Myocyte (in vitro differentiated cells): ENCODE measurements at regions not wholly inside any gene's neighbourhood (a gene's known extent, or its start where the extent isn't known, plus 50 kb on each side); places are given as distances from the start of the nearest gene placed in this dataset.
A peak's percentile ranks its signal among the peaks of the same experiment; 100 is the strongest.
"Not testable (repeated sequence)": the region's sequence is repeated elsewhere in the genome, so short reads cannot be mapped to it uniquely, and the experiment has no call there.

Source experiments
- DNase-seq: peaks from one replicate; pipeline ENCODE4 v3.0.0-alpha.2; 2012; ENCODE audit warnings: low read depth

DNA sequence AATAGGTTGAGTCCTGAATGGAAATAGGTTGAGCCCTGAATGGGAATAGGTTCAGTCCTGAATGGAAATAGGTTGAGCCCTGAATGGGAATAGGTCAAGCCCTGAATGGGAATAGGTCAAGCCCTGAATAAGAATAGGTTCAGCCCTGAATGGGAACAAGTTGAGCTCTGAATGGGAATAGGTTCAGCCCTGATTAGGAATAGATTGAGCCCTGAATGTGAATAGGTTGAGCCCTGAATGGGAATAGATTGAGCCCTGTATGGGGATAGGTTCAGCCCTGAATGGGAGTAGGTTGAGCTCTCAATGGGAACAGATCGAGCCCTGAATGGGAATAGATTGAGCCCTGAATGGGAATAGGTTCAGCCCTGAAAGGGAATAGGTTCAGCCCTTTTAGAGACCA, 590.8 kb upstream of the ADAMTS16 start:
- DNase-seq: no peak

DNA sequence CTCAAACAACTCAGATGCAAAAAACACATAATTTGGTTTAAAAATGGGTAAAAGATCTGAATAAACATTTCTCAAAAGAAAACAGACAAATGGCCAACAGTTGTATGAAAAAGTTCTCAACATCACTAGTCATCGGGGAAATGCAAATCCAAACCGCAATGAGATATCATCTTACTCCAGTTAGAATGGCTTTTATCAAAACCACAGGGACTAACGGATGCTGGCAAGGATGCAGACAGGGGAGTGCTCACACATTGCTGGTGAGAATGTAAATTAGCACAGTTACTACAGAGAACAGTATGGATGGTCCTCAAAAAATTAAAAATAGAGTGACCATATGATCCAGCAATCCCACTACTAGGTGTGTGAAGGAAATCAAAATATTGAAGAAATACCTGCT, 589.1 kb upstream of the ADAMTS16 start:
- DNase-seq: peak; percentile 44

DNA sequence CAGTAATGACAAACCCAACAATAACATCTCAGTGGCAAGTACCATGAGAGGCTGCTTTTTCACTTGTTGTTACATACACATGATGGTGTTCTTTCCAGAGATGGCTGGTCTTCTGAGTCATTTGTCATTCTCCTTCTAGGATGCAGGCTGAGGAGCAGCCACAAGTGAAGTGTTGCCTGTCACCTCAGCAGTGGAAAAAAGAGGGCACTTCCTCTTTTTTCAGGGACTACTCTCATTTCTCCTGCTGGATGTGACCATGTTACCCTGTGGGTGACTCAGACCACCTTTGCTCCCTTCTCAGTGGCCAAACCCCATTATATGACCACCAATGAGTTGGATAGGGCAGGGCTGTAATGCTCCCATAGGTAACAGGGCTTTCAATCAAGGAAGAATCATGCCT, 587.0 kb upstream of the ADAMTS16 start:
- no peak for DNase-seq

DNA sequence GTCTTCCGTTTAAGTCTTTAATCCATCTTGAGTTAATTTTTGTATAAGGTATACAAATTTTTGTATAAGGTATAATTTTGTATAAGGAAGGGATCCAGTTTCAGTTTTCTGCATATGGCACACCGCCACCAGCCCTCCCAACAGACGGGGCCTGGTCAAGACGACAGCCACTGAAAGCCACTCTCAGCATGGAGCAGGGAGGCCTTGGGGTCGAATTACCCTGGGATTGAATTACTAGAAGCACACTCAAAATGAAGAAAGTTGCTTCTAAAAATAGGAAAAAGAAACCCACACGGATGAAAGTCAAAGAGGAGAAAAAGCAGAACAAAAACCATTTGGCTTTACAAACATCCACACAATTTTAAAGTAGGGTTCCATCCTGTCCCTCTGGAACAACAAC, 586.2 kb upstream of the ADAMTS16 start:
- DNase-seq: peak; percentile 38

DNA sequence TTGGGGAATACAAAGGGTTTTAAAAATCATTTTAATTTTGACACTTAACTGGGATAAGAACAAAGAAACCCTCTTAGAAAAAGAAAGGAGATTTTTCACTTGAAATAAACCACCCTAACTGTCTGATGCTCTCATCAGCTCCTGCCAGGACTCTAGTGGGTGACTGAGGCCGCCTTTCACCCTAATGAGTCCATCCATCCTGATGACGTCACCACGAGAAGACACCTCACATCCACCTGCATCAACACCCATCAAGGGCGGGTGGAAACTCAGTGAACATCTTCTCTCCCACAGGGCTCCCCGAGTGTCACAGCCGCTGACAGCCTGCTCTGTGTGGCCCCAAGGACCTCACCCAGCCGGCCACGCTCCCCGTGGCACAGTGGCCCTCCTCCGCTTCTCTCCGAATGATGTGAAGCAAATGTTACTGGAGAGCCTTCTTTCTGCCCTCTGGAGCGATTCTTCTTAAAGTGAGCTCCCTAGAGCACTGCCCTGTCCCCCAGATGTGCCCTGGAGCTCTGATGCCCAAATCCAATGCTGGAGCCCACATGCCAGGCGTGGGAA, 584.3 kb upstream of the ADAMTS16 start:
- DNase-seq: no peak

DNA sequence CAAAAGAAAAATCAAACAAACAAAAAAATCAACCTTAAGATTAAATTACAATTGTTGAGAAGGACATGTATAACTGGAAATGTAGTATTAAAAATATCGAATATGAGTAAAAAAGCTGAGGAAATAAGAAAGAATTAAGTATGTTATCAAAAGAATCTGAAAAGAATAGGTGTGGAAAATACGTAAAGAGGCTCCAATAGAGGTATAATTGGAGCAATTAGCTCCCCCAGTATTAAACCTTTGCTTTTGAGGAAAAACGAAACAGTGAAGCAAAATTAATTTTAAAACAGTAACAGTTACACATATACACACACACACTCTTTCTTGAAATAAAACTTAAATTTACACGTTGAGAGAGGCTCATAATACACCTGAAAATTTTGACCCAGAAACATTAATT, 578.7 kb upstream of the ADAMTS16 start:
- no peak for DNase-seq

DNA sequence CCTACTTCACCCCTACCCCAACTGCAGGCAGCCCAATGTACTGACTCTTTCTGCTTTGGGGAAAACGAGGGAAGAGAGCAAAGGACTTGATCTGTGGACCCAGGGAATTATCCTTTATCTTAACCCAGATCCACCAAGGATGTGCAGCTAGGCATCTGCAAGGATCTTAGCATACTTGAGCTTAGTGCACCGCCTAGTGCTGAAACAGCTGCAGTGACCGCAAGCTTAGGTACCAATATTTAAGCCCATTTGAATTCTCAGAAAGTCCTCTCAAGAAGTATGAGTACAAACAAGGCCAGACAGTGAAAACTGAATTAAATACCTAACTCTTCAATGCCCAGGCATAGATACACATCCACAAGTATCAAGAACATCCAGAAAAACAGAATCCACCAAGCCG, 576.7 kb upstream of the ADAMTS16 start:
- DNase-seq: peak; percentile 11

DNA sequence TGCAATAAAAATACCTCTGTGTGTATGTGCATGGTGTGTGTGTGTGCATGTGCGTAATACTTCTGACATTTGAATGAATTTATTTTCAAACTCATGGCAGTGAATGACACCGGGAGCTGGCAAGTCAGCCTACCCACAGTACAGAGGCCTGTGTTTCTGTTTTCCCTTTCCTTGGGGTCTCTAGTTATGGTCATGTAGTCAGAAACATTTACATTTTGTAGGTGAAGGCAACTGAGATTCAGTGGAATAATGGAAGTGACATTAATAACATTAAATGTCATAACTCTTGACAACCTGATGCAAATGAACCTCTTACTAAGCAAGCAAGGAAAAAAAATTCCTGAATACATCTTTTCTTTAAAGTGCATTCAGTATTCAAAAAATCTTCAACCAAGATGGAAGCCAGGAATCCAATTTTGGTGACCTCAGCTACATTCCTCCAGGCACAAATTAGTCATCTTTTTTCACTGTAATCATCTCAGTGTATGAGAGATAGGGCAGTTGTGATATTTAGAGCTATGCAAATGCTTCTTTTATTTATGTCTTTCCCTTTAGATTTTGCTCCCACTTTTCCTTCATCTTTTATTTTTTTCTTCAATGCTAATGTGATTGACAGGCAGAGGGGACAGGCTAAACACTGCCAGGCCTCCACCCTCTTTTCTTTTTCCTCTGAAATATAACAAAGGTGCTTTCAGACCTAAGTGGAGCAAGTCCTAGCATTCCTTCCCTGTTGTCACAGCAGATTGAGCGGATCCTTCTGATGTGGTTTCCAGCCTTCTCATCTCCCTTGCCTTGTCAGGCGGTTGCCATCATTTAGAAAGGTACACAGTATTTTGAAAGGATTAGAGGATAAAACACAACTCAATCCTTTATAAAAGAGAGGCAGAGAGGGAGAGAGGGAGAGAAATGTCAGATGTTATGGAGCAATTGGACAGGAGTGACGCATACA, 569.8 kb upstream of the ADAMTS16 start:
- DNase-seq: no peak

DNA sequence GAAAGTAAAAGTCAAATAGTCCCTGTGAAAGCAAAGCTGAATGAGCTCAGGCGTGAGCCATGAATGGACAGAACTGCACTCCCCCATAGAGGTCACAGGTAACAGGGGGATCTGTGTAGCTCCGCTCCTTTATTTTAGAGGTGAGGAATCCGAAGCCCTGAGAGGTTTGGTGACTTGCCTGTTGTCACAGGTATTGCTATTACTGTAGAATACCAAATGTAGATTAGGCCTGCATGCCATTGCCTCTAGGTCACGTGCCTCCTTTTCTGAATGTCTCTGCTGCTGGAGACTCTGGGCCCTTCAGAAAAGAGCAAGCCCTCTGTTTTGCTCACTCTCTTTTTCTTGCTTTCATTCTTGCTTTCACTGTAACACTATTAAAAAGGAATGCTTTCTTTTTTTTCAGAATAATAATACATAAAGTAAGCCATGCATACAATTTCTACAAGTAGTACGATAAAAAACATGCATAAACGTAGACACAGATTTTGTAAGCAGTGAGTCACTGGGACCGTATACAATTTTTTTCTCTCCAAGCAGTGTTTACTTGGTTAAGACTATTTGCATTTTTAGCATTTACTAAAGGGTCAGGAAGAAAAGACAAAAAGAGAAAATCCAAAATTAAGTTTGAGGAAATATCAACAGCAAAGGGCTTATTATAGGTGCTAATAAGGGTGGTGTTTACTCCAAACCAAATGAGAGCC, 568.7 kb upstream of the ADAMTS16 start:
- no peak for DNase-seq

DNA sequence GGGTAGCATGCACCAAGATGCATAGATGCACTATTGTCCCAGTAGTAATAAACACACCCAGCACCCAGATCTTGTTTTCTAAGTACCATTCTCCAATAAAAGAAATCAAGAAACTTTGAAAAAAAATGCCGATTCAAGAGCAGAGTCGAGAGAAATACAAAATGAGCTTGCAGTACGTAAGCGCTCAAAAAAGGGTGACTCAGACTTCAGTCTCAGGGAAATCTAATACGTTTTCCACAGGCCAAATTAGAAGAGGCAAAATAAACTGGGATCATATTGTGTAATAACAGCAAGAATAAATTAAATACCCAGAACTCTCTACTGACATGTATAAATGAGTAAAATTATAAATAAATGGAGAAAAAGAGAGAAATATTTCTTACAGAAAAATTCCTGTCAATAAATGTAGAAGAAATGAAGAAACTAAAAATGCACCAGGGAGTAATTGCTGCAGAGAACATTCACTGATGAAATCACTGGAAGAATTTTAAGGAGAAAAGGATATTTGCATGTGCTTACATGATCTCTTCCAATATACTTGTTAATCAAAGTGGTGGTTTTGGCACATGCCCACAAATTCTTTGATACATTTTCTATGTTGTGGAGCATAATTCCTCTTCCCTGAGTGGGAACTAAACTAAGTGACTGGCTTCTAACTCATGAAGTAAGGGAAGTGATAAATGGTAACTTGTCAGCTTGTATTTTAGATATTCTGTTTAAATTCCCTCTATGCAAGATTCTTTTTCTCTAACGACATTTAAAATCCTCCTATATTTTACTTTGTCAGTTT, 567.6 kb upstream of the ADAMTS16 start:
- no peak for DNase-seq

DNA sequence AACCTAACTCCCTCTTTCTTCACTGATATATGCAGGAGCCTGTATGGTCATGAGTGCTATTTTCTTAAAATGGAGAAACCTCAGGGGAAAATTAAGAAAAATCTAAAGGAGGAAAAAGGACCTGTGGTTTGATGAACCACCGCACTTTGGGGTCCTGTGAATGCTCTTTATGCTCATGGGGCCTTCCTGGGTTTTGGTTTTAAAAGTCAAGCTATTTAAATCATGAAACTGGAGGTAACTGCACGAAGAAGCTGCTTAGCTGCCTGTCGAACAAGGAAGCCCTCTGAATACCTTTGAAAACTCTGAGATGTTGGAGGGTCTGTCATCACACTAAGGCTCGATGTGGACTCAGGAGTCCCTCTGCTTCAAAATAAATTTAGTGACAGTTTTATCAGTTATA, 564.5 kb upstream of the ADAMTS16 start:
- DNase-seq: no peak

DNA sequence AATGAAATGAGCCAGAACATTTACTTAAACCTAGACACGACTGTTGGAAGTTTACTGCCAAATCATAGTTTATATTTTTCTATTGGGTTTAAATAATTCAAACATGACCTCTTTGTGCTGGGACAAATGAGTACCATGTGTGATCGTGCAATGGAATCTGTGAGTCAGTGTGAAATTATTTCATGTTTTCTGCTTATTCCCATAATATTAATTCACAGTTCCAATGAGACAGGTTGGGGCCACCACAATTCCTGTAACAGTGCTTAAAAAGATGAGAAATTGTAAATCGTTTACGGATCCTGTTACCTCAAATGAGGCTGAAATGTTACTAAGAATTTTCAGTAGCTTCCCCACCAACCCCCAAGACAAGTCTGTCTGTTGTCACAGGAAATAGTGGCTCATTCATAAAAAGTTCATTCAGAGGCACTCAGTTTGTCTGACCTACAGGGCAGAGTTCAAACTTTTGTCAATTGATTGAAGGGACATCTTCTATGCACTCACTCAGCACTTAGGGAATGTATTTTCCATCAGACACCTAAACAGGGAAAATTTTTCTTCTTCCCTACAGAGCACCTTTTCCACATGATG, 563.9 kb upstream of the ADAMTS16 start:
- DNase-seq: no peak

DNA sequence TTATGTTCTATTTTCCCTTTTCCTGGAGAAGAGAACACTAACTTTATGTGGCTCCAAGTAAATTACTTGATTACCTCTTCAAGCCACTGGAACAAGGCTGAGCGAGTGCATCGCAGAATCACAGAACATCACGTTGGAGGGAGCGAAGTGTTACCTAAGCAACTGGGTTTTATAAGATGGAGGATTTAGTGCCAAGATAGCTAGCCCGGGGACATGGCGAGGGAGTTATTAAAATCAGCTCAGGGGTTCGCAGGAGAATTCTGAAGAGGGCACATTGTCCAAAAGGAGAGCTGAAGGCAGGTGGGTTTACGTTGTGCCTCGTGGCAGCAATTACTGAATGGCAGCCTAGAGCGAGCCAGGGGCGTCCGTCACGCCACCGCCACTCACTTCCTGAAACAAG, 563.2 kb upstream of the ADAMTS16 start:
- DNase-seq: no peak

DNA sequence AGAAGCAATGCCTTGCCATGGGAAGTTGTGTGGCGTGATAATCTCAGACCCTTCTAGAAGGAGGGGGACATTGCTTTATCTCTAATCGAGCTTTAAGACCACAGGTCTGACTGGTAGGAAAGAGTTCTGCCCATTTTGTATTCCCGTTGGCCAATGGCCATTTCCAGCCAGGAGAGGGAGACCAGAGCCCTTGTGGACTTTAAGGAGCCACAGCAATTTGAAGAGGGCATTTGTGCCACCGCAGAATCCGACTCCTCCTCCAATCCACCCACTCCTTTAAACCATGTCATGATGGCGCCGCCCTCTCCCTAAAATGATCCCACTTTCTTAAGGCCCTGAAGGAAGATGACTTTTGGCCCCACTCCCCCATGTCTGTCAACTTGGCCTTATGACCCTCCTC, 560.5 kb upstream of the ADAMTS16 start:
- DNase-seq: no peak

DNA sequence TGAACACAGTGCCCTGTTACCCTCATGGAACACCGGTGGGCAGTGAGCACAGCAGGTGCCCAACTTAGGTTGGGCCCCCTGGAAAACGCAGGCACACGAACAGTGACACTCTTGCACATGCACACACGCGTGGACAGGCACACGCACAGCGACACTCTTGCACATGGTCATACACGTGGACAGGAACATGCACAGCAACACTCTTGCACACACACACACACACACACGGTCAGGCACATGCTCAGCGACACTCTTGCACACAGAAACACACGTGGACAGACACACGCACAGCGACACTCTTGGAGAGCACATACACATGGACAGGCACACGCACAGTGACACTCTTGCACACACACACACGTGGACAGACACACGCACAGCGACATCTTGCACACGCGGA, 559.4 kb upstream of the ADAMTS16 start:
- no peak for DNase-seq

DNA sequence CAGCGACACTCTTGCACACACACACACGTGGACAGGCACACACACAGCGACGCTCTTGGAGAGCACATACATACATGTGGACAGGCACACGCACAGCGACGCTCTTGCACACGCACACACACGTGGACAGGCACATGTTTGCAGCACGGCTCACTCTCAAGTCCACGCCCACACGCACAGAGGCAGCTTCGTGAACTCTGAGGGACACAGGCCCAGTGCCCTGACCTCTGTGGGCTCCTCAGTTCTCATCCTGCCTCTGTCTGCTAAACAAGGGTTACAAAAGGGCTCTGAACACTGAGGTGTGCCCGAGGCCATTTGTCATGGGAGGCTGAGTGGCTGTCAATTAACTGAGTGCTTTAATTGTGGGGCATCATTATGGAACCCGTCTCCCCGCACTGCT, 558.8 kb upstream of the ADAMTS16 start:
- DNase-seq: no peak

DNA sequence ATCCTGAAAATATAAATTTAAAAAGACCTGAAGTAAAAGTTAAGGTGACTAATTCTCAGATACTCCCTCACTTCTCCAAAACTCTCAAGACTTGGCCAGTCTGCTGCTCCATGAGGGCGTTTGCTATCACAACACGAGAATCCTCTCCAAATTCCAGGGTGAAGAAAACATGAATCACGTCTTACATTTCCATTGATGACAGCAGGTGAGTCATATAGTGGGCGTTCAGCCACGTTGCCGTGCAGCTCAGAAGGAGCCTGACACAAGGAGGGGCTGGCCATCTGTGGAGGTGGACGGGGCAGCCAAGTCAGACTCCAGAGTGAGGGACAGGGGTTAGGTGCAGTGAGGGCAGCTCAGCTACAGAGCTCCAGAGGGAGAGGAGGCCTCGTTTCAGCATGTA, 555.1 kb upstream of the ADAMTS16 start:
- peak; percentile 4 for DNase-seq

DNA sequence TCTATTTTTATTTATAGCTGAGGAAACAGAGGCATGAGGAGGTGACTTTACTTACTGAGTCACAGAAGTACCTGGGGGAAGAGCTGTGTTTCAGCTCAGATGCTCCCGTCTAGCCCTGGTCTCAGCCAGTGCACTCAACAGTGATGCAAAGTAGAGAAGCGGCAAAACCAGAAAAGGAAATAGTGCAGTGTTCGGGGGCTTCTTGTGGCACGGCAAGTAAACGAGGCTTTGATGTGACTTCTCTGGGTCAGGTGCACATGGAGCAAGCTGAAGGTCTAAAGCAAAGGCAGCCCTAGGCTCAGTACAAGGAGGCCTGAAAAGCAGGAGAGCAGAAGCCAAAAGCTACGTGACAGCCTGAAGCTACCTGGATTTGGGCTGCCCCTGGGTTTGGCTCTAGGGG, 526.7 kb upstream of the ADAMTS16 start:
- no peak for DNase-seq

DNA sequence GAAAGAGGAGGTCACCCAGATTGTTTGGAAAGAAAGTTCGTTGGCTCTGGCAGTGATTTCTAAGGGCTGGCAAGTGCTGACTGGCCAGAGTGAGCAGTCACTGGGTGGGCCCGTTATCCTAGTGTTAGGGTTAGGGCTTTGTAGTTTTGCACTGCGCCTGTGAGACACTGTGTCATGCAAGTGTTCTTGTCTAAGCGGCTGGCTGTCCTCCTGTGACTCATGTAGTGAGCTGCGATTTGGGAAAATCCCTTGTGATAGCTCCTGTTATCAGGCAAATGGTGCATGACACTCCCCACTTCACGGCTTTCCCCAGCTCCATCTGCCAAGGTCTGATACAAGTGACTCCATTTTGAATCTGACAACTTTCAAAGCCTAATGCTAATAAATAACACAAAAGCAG, 526.0 kb upstream of the ADAMTS16 start:
- no peak for DNase-seq

DNA sequence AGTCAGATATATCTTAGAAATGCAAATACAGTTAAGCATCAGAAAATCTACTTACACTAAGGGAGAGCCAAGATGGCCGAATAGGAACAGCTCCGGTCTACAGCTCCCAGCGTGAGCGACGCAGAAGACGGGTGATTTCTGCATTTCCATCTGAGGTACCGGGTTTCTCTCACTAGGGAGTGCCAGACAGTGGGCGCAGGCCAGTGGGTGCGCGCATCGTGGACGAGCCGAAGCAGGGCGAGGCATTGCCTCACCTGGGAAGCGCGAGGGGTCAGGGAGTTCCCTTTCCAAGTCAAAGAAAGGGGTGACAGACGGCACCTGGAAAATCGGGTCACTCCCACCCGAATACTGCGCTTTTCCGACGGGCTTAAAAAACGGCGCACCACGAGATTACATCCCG, 524.8 kb upstream of the ADAMTS16 start:
- DNase-seq: not testable (repeated sequence)

DNA sequence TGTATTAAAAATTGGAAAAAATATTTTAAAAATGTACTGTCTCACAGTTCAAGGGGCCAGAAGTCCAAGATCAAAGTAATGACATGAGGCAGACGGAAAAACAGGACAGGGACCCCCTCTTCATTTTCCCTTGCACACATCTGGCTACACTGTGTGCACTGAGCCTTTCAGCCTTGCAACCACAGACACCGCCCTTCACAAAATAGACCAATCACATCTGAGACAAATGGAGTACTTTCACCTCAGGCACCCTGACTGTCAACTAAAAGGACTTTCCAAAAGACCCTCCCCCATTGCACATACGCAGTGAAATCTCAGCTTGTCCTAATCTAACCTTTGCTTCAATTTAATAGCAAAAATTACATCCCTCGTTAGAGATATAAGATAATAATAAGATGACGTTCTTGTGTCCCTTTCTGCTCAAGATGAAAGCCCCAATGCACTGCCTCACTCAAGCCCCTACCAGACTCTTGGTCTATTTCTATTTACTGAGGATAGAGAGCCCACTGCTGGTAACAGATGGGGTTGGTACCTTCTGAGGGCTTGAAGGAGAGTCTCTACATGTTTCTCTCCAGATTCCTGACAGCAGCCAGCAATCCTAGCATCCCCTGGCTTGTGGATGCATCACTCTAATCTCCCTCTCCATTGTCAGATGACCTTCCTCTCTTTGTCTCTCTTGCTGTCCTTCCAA, 514.8 kb upstream of the ADAMTS16 start:
- DNase-seq: no peak
